Mesothelial cell of epicardium (in vitro differentiated cells): ENCODE measurements at regions not wholly inside any gene's neighbourhood (a gene's known extent, or its start where the extent isn't known, plus 50 kb on each side); places are given as distances from the start of the nearest gene placed in this dataset.

Experiments used
- DNase-seq, 2 experiments: peaks; one replicate each; pipeline ENCODE4 v3.0.0; 2021; ENCODE audit warnings: low spot score in 2 of 2; ENCODE audit not compliant: unreplicated experiment in 2 of 2
- H3K27ac Mint-ChIP-seq: 2 replicates; pipeline ENCODE4 v1.8.0; 2021; ENCODE audit warnings: mixed read lengths
- H3K27me3 Mint-ChIP-seq: 2 replicates; pipeline ENCODE4 v1.8.0; 2021; ENCODE audit warnings: low read depth, mixed read lengths
- H3K36me3 Mint-ChIP-seq: 2 replicates; pipeline ENCODE4 v1.8.0; 2021; ENCODE audit warnings: mixed read lengths
- H3K4me1 Mint-ChIP-seq: 2 replicates; pipeline ENCODE4 v1.8.0; 2021; ENCODE audit warnings: mixed read lengths
- H3K4me3 Mint-ChIP-seq: 2 replicates; pipeline ENCODE4 v1.8.0; 2021; ENCODE audit warnings: mild to moderate bottlenecking, moderate library complexity, mixed read lengths
- H3K9me3 Mint-ChIP-seq: 2 replicates; pipeline ENCODE4 v1.8.0; 2021; ENCODE audit warnings: mixed read lengths
- CTCF ChIP-seq: fragments of 200-600 bp; sonication (generic); IDR thresholded peaks from one replicate; pipeline ENCODE4 v1.5.0; 2021; ENCODE audit warnings: antibody characterized with exemption; ENCODE audit not compliant: unreplicated experiment

- Mint-ChIP-seq H3K27ac (no peak overlapping the region), H3K36me3 (no peaks in the 10 kb centered on the region), H3K4me3 (no peak overlapping the region), H3K9me3 (peaks cover 28% of the 10 kb centered on the region), H3K4me1 (peaks cover 5% of the 10 kb centered on the region), H3K27me3 (no peaks in the 10 kb centered on the region)
- DNase-seq, result no peak
- TF ChIP-seq CTCF, result no peak
These were observed 70.1 kb downstream of the MID1IP1 start for GRCh38 chrX:38871129-38872029.

GRCh38 chrX:38877366-38877765 is 76.1 kb downstream of the MID1IP1 start:
- Mint-ChIP-seq H3K36me3 (no peaks in the 10 kb centered on the region), H3K4me1 (no peaks in the 10 kb centered on the region), H3K4me3 (no peak overlapping the region), H3K27me3 (no peaks in the 10 kb centered on the region), H3K27ac (no peak overlapping the region), H3K9me3 (peaks cover 50% of the 10 kb centered on the region)
- TF ChIP-seq CTCF, result no peak
- no peak for DNase-seq

GRCh38 chrX:38878641-38879340 is 77.5 kb downstream of the MID1IP1 start:
- peaks cover 50% of the 10 kb centered on the region for H3K9me3 Mint-ChIP-seq
- no peak for TF ChIP-seq CTCF
- DNase-seq, result no peak
- no peaks in the 10 kb centered on the region for H3K27me3 Mint-ChIP-seq
- H3K4me1 Mint-ChIP-seq, result no peaks in the 10 kb centered on the region
- H3K27ac Mint-ChIP-seq, result no peak overlapping the region
- no peaks in the 10 kb centered on the region for H3K36me3 Mint-ChIP-seq
- H3K4me3 Mint-ChIP-seq, result no peak overlapping the region

GRCh38 chrX:38879631-38880220 is 78.5 kb downstream of the MID1IP1 start:
- Mint-ChIP-seq H3K27ac (no peak overlapping the region), H3K27me3 (no peaks in the 10 kb centered on the region), H3K4me1 (no peaks in the 10 kb centered on the region), H3K9me3 (peaks cover 47% of the 10 kb centered on the region), H3K4me3 (no peak overlapping the region), H3K36me3 (no peaks in the 10 kb centered on the region)
- TF ChIP-seq CTCF, result no peak
- DNase-seq, result no peak

- DNase-seq, result no peak
- Mint-ChIP-seq H3K9me3 (peaks cover 48% of the 10 kb centered on the region), H3K36me3 (no peaks in the 10 kb centered on the region), H3K4me3 (no peak overlapping the region), H3K27ac (no peak overlapping the region), H3K4me1 (no peaks in the 10 kb centered on the region), H3K27me3 (no peaks in the 10 kb centered on the region)
- TF ChIP-seq CTCF, result no peak
These were observed 79.1 kb downstream of the MID1IP1 start for GRCh38 chrX:38880296-38880854.
